ENCODE measurements at regions not wholly inside any gene's neighbourhood (a gene's known extent, or its start where the extent isn't known, plus 50 kb on each side); places are given as distances from the start of the nearest gene placed in this dataset.
"Not testable (repeated sequence)": the region's sequence is repeated elsewhere in the genome, so short reads cannot be mapped to it uniquely, and the experiment has no call there.

GRCh38 chr20:55641497-55641896 lies 363.8 kb downstream of the CBLN4 start:
- CTCF ChIA-PET, result interaction anchor here (1.4 kb wide), 1 partner anchor 10 kb away, joined by 5 read pairs; no protein-coding TSS in a partner anchor
- BruUV-seq (replicated peaks), result no TSS peak
- Mint-ChIP-seq H3K4me3 (ENCODE audit: unreplicated experiment) (no peak overlapping the region), H3K9me3 (ENCODE audit: unreplicated experiment) (no peaks in the 10 kb centered on the region), H3K27me3 (ENCODE audit: insufficient read depth, unreplicated experiment) (no peaks in the 10 kb centered on the region), H3K4me1 (ENCODE audit: low read depth, unreplicated experiment) (no peaks in the 10 kb centered on the region), H3K36me3 (ENCODE audit: insufficient read depth, unreplicated experiment) (no peaks in the 10 kb centered on the region), H3K27ac (ENCODE audit: unreplicated experiment) (no peak overlapping the region)
- no peaks in the 10 kb centered on the region for H3K9me3 ChIP-seq
- no peaks in the 10 kb centered on the region for H3K27me3 ChIP-seq (replicated peaks; ENCODE audit: control insufficient read depth, insufficient read depth, low read length)
- no peaks in the 10 kb centered on the region for H3K36me3 ChIP-seq (ENCODE audit: control insufficient read depth, insufficient read depth, low read length)
- TF ChIP-seq, protein P1, sequence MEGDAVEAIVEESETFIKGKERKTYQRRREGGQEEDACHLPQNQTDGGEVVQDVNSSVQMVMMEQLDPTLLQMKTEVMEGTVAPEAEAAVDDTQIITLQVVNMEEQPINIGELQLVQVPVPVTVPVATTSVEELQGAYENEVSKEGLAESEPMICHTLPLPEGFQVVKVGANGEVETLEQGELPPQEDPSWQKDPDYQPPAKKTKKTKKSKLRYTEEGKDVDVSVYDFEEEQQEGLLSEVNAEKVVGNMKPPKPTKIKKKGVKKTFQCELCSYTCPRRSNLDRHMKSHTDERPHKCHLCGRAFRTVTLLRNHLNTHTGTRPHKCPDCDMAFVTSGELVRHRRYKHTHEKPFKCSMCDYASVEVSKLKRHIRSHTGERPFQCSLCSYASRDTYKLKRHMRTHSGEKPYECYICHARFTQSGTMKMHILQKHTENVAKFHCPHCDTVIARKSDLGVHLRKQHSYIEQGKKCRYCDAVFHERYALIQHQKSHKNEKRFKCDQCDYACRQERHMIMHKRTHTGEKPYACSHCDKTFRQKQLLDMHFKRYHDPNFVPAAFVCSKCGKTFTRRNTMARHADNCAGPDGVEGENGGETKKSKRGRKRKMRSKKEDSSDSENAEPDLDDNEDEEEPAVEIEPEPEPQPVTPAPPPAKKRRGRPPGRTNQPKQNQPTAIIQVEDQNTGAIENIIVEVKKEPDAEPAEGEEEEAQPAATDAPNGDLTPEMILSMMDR (IDR thresholded peaks at IDR 0.05; ENCODE audit: insufficient read depth in 1 of 2, low read depth in 1 of 2, low read length in 1 of 2, severe bottlenecking in 1 of 2, unreplicated experiment in 1 of 2), result no peak
- POLR2A ChIA-PET, result no interaction called here
- H3K4me3 ChIP-seq (ENCODE audit: low read depth, low read length), result no peak overlapping the region
- intact Hi-C loops (cut with micrococcal nuclease; ENCODE audit: unreplicated experiment), result no loop called here
- no peak for DNase-seq
- no peaks in the 10 kb centered on the region for H3K4me1 ChIP-seq

- POLR2A ChIA-PET, result no interaction called here
- no peak for DNase-seq
- intact Hi-C loops (cut with micrococcal nuclease; ENCODE audit: unreplicated experiment), result no loop called here
- no peak overlapping the region for H3K4me3 ChIP-seq (ENCODE audit: low read depth, low read length)
- Mint-ChIP-seq H3K36me3 (ENCODE audit: insufficient read depth, unreplicated experiment) (no peaks in the 10 kb centered on the region), H3K4me3 (ENCODE audit: unreplicated experiment) (no peak overlapping the region), H3K9me3 (ENCODE audit: unreplicated experiment) (no peaks in the 10 kb centered on the region), H3K27me3 (ENCODE audit: insufficient read depth, unreplicated experiment) (no peaks in the 10 kb centered on the region), H3K27ac (ENCODE audit: unreplicated experiment) (no peak overlapping the region), H3K4me1 (ENCODE audit: low read depth, unreplicated experiment) (no peaks in the 10 kb centered on the region)
- TF ChIP-seq, protein P1 (IDR thresholded peaks at IDR 0.05; ENCODE audit: insufficient read depth in 1 of 2, low read depth in 1 of 2, low read length in 1 of 2, severe bottlenecking in 1 of 2, unreplicated experiment in 1 of 2), result no peak
- H3K27me3 ChIP-seq (replicated peaks; ENCODE audit: control insufficient read depth, insufficient read depth, low read length), result no peaks in the 10 kb centered on the region
- no TSS peak for BruUV-seq (replicated peaks)
- CTCF ChIA-PET, result no interaction called here
- no peaks in the 10 kb centered on the region for H3K4me1 ChIP-seq
- H3K36me3 ChIP-seq (ENCODE audit: control insufficient read depth, insufficient read depth, low read length), result no peaks in the 10 kb centered on the region
- no peaks in the 10 kb centered on the region for H3K9me3 ChIP-seq
Observed at GRCh38 chr20:55635870-55636269, 369.4 kb downstream of the CBLN4 start.

GRCh38 chr20:55632592-55632991 lies 372.7 kb downstream of the CBLN4 start:
- H3K9me3 Mint-ChIP-seq (ENCODE audit: unreplicated experiment), result no peaks in the 10 kb centered on the region
- BruUV-seq (replicated peaks), result no TSS peak
- H3K27me3 Mint-ChIP-seq (ENCODE audit: insufficient read depth, unreplicated experiment), result no peaks in the 10 kb centered on the region
- Histone ChIP-seq H3K36me3 (ENCODE audit: control insufficient read depth, insufficient read depth, low read length) (no peaks in the 10 kb centered on the region), H3K4me1 (no peaks in the 10 kb centered on the region), H3K4me3 (ENCODE audit: low read depth, low read length) (no peak overlapping the region), H3K9me3 (0 out of 2 replicates have a peak, but pooled peaks cover 6% of the 10 kb centered on the region), H3K27me3 (replicated peaks; ENCODE audit: control insufficient read depth, insufficient read depth, low read length) (no peaks in the 10 kb centered on the region)
- ChIA-PET CTCF (no interaction called here), POLR2A (no interaction called here)
- no peak overlapping the region for H3K27ac Mint-ChIP-seq (ENCODE audit: unreplicated experiment)
- no peaks in the 10 kb centered on the region for H3K36me3 Mint-ChIP-seq (ENCODE audit: insufficient read depth, unreplicated experiment)
- intact Hi-C loops (cut with micrococcal nuclease; ENCODE audit: unreplicated experiment), result no loop called here
- no peak overlapping the region for H3K4me3 Mint-ChIP-seq (ENCODE audit: unreplicated experiment)
- no peak for DNase-seq
- TF ChIP-seq, protein P1 (IDR thresholded peaks at IDR 0.05; ENCODE audit: insufficient read depth in 1 of 2, low read depth in 1 of 2, low read length in 1 of 2, severe bottlenecking in 1 of 2, unreplicated experiment in 1 of 2), result no peak
- no peaks in the 10 kb centered on the region for H3K4me1 Mint-ChIP-seq (ENCODE audit: low read depth, unreplicated experiment)

DNA sequence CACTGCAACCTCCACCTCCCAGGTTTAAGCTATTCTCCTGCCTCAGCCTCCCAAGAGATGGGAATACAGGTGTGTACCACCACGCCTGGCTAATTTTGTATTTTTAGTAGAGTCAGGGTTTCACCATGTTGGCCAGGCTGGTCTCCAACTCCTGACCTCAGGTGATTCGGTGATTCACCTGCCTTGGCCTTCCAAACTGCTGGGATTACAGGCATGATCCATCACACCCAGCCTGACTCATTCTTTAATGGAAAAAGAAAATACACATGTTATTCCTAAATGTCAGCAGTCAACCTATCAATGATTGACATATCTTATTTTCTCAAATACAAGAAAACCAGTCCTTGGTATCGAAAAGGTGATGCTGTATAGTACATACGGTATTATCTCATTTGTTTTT lies 376.2 kb downstream of the CBLN4 start:
- H3K27me3 Mint-ChIP-seq (ENCODE audit: insufficient read depth, unreplicated experiment); CTCF ChIA-PET; H3K4me3 Mint-ChIP-seq (ENCODE audit: unreplicated experiment); intact Hi-C loops (cut with micrococcal nuclease; ENCODE audit: unreplicated experiment); H3K9me3 ChIP-seq; H3K27ac Mint-ChIP-seq (ENCODE audit: unreplicated experiment); DNase-seq; H3K36me3 ChIP-seq (ENCODE audit: control insufficient read depth, insufficient read depth, low read length); BruUV-seq (replicated peaks); H3K4me1 Mint-ChIP-seq (ENCODE audit: low read depth, unreplicated experiment); POLR2A ChIA-PET; H3K9me3 Mint-ChIP-seq (ENCODE audit: unreplicated experiment); H3K27me3 ChIP-seq (replicated peaks; ENCODE audit: control insufficient read depth, insufficient read depth, low read length); H3K4me1 ChIP-seq; H3K4me3 ChIP-seq (ENCODE audit: low read depth, low read length); H3K36me3 Mint-ChIP-seq (ENCODE audit: insufficient read depth, unreplicated experiment): not testable (repeated sequence)

All from Caco-2 (cell line).